ENCODE measurements at regions not wholly inside any gene's neighbourhood (a gene's known extent, or its start where the extent isn't known, plus 50 kb on each side); places are given as distances from the start of the nearest gene placed in this dataset.

- TF ChIP-seq CTCF (IDR thresholded peaks at IDR 0.05) (no peak), POLR2A (IDR thresholded peaks at IDR 0.05) (no peak)
Observed at GRCh38 chr16:65787921-65788320, 578.6 kb upstream of the CDH5 start.

Measured in uterus (tissue), 2 donors.